Pancreas (tissue), 10 donors: ENCODE measurements at regions not wholly inside any gene's neighbourhood (a gene's known extent, or its start where the extent isn't known, plus 50 kb on each side); places are given as distances from the start of the nearest gene placed in this dataset.
A peak's percentile ranks its signal among the peaks of the same experiment; 100 is the strongest.
"Not testable (repeated sequence)": the region's sequence is repeated elsewhere in the genome, so short reads cannot be mapped to it uniquely, and the experiment has no call there.

Experiments used
- ATAC-seq, 4 donors: fragments of 200-7000 bp; cut with Tn5 transposase; one replicate each; pipeline versions ENCODE4 v1.8.0 to v1.9.1; 2020; ENCODE audit warnings: mild to moderate bottlenecking in 4 of 4, moderate library complexity in 4 of 4
- DNase-seq, 6 donors: peaks; one replicate each; pipeline ENCODE4 v3.0.0-alpha.2; 2020
- FAIRE-seq: peaks from 2 replicates; lab custom pipeline; 2012; peaks lifted over from hg19 to GRCh38; lab: Jason Lieb, UNC
- H3K27ac ChIP-seq, 4 donors: fragments of 200-600 bp; sonication (generic); 1 replicate in 3 of 4; 2 replicates in 1 of 4; pipeline versions ENCODE4 v1.5.0 to v1.8.0; 2020
- H3K27me3 ChIP-seq, 4 donors: fragments of 200-600 bp; one replicate each; pipeline ENCODE4 v1.8.0; 2021
- H3K36me3 ChIP-seq, 3 donors: fragments of 200-600 bp; sonication (generic) in 1 of 3; one replicate each; pipeline versions ENCODE4 v1.5.0 to v1.8.0; 2020 to 2021
- H3K4me1 ChIP-seq, 3 donors: fragments of 200-600 bp; one replicate each; pipeline ENCODE4 v1.8.0; 2021
- H3K4me3 ChIP-seq, 4 donors: fragments of 200-600 bp; sonication (generic) in 2 of 4; one replicate each; pipeline versions ENCODE4 v1.5.0 to v1.8.0; 2020 to 2021
- H3K9me3 ChIP-seq, 4 donors: fragments of 200-600 bp; one replicate each; pipeline ENCODE4 v1.8.0; 2021
- WGBS, 2 donors: extraction: QIAGEN DNeasy Blood & Tissue Kit; methylation state at CpG; one replicate each; pipeline ENCODE4 v1.1.7; 2013; 5-methylcytosine and 5-hydroxymethylcytosine counted together
- intact Hi-C, 3 donors: fragments of 100-400 bp; cut with DNase I; formaldehyde crosslinking; loops; one replicate each; pipeline versions ENCODE4 v1.11.1 to v1.14.2; 2022
- TF ChIP-seq, protein P1 (sequence below), 4 donors: fragments of 200-600 bp; sonication (generic) in 3 of 4; IDR thresholded peaks; one replicate each; pipeline versions ENCODE4 v1.5.0 to v1.8.0; 2021; ENCODE audit warnings: antibody characterized with exemption in 4 of 4
- donor health status: healthy with polysubstance abuse.
- donor health status: DM: no; HTN: no; CAD: no; lungs with moderate emphysema.
- donor health status: DM: no; HTN: no; CAD: no.
- donor health status: control.
- donor health status: control.
- donor health status: Bipolar disorder and iron deficiency.
- donor health status: DM: yes; HTN: yes; CAD: no.
- donor health status: DM: no; HTN: no; CAD: no.
- donor health status: DM: no; HTN: no; CAD: no.
- donor health status: DM: yes; HTN: yes; CAD: no.

DNA sequence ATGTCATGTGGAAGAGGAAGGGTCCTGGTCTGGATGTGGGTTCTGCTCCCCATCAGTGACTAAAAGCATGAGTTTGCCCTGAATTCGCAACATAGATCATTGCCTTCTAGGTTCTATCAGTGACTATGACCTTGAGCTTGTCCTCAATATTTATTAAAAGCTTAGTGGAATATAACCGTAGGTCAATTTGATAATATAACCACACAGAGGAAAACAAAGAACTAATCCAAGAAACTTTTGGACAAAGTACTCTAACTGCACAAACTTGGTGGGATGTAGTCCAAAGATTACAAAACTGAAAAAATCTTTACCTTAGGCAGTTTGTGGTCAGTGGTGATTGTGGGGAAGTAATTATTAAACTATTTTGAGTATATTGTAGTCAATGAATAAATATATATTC is 152.9 kb downstream of the CYP26A1 start:
- Histone ChIP-seq H3K27me3 (no peaks in the 10 kb centered on the region), H3K4me1 (no peaks in the 10 kb centered on the region), H3K9me3 (no peaks in the 10 kb centered on the region), H3K36me3 (no peaks in the 10 kb centered on the region), H3K4me3 (no peak overlapping the region), H3K27ac (no peak overlapping the region)
- FAIRE-seq = no peak
- intact Hi-C loops = no loop called here
- ATAC-seq = no peak
- TF ChIP-seq, protein P1, sequence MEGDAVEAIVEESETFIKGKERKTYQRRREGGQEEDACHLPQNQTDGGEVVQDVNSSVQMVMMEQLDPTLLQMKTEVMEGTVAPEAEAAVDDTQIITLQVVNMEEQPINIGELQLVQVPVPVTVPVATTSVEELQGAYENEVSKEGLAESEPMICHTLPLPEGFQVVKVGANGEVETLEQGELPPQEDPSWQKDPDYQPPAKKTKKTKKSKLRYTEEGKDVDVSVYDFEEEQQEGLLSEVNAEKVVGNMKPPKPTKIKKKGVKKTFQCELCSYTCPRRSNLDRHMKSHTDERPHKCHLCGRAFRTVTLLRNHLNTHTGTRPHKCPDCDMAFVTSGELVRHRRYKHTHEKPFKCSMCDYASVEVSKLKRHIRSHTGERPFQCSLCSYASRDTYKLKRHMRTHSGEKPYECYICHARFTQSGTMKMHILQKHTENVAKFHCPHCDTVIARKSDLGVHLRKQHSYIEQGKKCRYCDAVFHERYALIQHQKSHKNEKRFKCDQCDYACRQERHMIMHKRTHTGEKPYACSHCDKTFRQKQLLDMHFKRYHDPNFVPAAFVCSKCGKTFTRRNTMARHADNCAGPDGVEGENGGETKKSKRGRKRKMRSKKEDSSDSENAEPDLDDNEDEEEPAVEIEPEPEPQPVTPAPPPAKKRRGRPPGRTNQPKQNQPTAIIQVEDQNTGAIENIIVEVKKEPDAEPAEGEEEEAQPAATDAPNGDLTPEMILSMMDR (IDR thresholded peaks at IDR 0.05) = no peak
- no peak for DNase-seq
- WGBS, 2 donors = 46 to 47% methylated on average over 2 of the region's 2 CpGs

DNA sequence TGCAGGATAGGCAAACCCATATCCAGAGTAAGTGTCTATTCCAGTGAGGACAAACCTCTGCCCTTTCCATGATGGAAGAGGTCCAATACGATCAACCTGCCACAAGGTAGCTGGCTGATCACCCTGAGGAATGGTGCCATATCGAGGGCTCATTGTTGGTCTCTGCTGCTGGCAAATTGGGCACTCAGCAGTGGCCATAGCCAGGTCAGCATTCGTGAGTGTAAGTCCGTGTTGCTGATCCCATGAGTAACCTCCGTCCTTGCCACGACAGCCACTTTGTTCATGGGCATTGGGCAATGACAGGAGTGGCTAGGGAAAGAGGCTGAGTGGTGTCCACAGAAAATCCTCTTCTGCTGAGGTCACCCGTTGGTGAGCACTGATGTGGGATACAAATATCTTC is 156.9 kb downstream of the CYP26A1 start:
- H3K36me3 ChIP-seq, H3K4me1 ChIP-seq, ATAC-seq, FAIRE-seq, H3K27ac ChIP-seq, H3K9me3 ChIP-seq, H3K4me3 ChIP-seq, H3K27me3 ChIP-seq, DNase-seq, intact Hi-C loops: not testable (repeated sequence)
- WGBS, 2 donors = 61 to 74% methylated on average over 7 of the region's 7 CpGs

DNA sequence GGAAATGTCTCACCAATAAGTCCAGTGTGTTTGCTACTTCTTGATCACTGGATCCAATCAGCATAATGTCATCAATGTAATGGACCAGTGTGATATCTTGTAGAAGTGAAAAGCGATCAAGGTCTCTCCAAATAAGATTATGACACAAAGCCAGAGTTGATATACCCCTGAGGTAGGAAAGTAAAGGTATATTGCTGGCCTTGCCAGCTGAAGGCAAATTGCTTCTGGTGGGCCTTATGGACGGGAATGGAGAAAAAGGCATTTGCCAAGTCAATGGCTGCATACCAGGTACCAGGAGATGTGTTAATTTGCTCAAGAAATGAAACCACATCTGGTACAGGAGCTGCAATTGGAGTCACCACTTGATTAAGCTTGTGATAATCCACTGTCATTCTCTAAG is 158.5 kb downstream of the CYP26A1 start:
- H3K36me3 ChIP-seq, H3K4me1 ChIP-seq, ATAC-seq, H3K9me3 ChIP-seq, DNase-seq, H3K27ac ChIP-seq, FAIRE-seq, H3K4me3 ChIP-seq, intact Hi-C loops, H3K27me3 ChIP-seq: not testable (repeated sequence)
- 76 to 81% methylated on average over 2 of the region's 2 CpGs for WGBS, 2 donors

DNA sequence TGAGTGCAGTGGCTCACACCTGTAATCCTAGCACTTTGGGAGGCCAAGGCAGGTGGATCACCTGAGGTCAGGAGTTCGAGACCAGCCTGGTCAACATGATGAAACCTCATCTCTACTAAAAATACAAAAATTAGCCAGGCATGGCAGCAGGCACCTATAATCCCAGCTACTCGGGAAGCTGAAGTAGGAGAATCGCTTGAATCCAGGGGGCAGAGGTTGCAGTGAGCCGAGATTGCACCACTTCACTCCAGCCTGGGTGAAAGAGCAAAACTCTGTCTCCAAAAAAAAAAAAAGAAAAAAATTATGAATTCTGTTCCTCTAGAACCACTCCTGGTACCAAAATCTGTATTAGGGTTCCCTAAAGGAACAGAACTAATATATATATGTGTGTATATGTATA is 161.2 kb downstream of the CYP26A1 start:
- H3K36me3 ChIP-seq, H3K4me1 ChIP-seq, H3K27ac ChIP-seq, H3K9me3 ChIP-seq, H3K27me3 ChIP-seq, H3K4me3 ChIP-seq, FAIRE-seq, intact Hi-C loops, ATAC-seq, DNase-seq: not testable (repeated sequence)
- 73 to 92% methylated on average over 4 of the region's 4 CpGs for WGBS, 2 donors

DNA sequence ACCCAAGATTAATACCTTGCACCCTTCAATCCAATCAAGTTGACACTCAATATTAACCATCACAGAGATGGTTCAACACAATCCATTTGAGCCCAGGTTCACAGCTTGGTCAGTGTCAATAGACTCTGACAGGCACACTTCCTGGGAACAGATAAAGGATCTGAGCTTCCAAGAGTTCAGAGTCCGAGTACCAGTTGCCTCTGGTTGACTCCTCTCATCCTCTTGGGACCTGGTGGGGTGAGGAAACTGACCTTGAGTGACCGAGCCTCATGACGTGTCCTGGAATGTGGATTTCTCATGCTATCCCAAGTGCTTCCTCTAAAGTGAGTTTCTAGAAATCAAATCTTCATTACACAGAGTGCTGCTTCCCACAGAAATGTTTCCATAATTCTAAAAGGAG is 162.0 kb downstream of the CYP26A1 start:
- TF ChIP-seq, protein P1 (IDR thresholded peaks at IDR 0.05) = no peak
- intact Hi-C loops = no loop called here
- Histone ChIP-seq H3K4me1 (no peaks in the 10 kb centered on the region), H3K27ac (no peak overlapping the region), H3K27me3 (no peaks in the 10 kb centered on the region), H3K4me3 (no peak overlapping the region), H3K36me3 (no peaks in the 10 kb centered on the region), H3K9me3 (no peaks in the 10 kb centered on the region)
- FAIRE-seq (no peak), ATAC-seq (peak in 1 of 4 donors; percentile 60), DNase-seq (no peak)
- WGBS, 2 donors = 27 to 34% methylated on average over 3 of the region's 3 CpGs

DNA sequence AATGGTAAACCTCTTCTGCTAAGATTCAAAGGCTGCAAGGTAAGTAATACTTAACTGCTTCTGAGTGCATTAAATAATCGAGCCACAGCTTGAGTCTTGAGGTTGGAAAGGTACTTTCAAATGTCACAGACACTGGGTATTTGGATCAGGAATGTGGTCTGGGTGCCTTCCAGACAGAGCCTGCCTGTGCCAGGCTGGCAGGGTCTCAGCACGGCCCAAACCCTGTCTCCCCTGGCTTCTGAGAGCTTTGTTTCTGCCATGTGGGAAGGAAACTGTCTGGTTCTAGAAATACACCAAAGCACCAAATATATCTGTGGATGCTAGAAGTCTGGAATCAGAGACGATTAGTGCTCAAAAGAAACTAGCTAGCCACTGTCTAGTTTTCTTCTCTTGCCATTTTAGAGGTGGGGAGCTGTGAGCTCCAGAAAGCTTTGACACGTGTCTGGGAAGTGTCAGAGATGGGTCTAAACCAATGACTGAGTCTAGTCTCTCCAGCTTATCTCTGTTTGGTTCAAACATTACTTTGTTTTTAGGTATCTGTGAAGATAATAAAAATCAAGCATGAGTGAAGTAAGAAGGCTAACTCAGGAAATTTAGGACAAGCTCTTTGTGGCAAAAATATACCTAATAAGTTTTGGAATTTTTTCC is 162.8 kb downstream of the CYP26A1 start:
- FAIRE-seq (no peak), ATAC-seq (no peak)

More for the DNA sequence above, 162.8 kb downstream of the CYP26A1 start:
- 47 to 61% methylated on average over 4 of the region's 4 CpGs for WGBS, 2 donors
- H3K27ac ChIP-seq = no peak overlapping the region
- intact Hi-C loops = no loop called here
- no peaks in the 10 kb centered on the region for H3K27me3 ChIP-seq
- no peaks in the 10 kb centered on the region for H3K4me1 ChIP-seq
- DNase-seq = no peak
- TF ChIP-seq, protein P1 (IDR thresholded peaks at IDR 0.05) = no peak
- H3K4me3 ChIP-seq = no peak overlapping the region
- no peaks in the 10 kb centered on the region for H3K9me3 ChIP-seq
- H3K36me3 ChIP-seq = no peaks in the 10 kb centered on the region
